GM19372 (cell line): ENCODE measurements at regions not wholly inside any gene's neighbourhood (a gene's known extent, or its start where the extent isn't known, plus 50 kb on each side); places are given as distances from the start of the nearest gene placed in this dataset.

ENCODE experiments used
- ATAC-seq: cut with Tn5 transposase; IDR thresholded peaks from one replicate; pipeline ENCODE4 v1.9.1; 2021; ENCODE audit warnings: mild to moderate bottlenecking, low read depth, moderate library complexity; ENCODE audit not compliant: unreplicated experiment

GRCh38 chr7:25495342-25496250 is 267.3 kb upstream of the NPVF start:
- no peak for ATAC-seq

GRCh38 chr7:25496476-25497368 is 268.4 kb upstream of the NPVF start:
- ATAC-seq = peak; percentile 77

- ATAC-seq = no peak
Observed at GRCh38 chr7:25500393-25500921, 272.2 kb upstream of the NPVF start.

GRCh38 chr7:25503306-25503705 is 275.0 kb upstream of the NPVF start:
- no peak for ATAC-seq

GRCh38 chr7:25512061-25512687 is 283.9 kb upstream of the NPVF start:
- no peak for ATAC-seq

- no peak for ATAC-seq
Observed at GRCh38 chr7:25515633-25516275, 287.5 kb upstream of the NPVF start.

- ATAC-seq = no peak
Observed at GRCh38 chr7:25517906-25518305, 289.6 kb upstream of the NPVF start.

GRCh38 chr7:25520017-25520416 is 291.7 kb upstream of the NPVF start:
- ATAC-seq = no peak

- ATAC-seq = no peak
Observed at GRCh38 chr7:25520516-25520915, 292.2 kb upstream of the NPVF start.

GRCh38 chr7:25521236-25521635 is 292.9 kb upstream of the NPVF start:
- no peak for ATAC-seq

- ATAC-seq = no peak
Observed at GRCh38 chr7:25522727-25523126, 294.4 kb upstream of the NPVF start.

- ATAC-seq = no peak
Observed at GRCh38 chr7:25527665-25528170, 299.4 kb upstream of the NPVF start.

GRCh38 chr7:25529320-25529719 is 301.0 kb upstream of the NPVF start:
- ATAC-seq = no peak

- ATAC-seq = no peak
Observed at GRCh38 chr7:25536851-25537250, 308.6 kb upstream of the NPVF start.

GRCh38 chr7:25537662-25538375 is 309.5 kb upstream of the NPVF start:
- no peak for ATAC-seq

GRCh38 chr7:25541094-25541821 is 313.0 kb upstream of the NPVF start:
- no peak for ATAC-seq

GRCh38 chr7:25541877-25542276 is 313.6 kb upstream of the NPVF start:
- no peak for ATAC-seq

GRCh38 chr7:25543210-25543609 is 314.9 kb upstream of the NPVF start:
- ATAC-seq = no peak

GRCh38 chr7:25543798-25544197 is 315.5 kb upstream of the NPVF start:
- no peak for ATAC-seq
